HepG2 (cell line): ENCODE measurements at regions not wholly inside any gene's neighbourhood (a gene's known extent, or its start where the extent isn't known, plus 50 kb on each side); places are given as distances from the start of the nearest gene placed in this dataset.

Source experiments
- CBX2 ChIP-seq, 2 experiments: fragments of 200-600 bp in 1 of 2; sonication (generic); formaldehyde crosslinking in 1 of 2; IDR thresholded peaks; 2 replicates each; pipeline versions ENCODE4 v1.7.0 to v1.8.1; 2018 to 2022; ENCODE audit warnings: low read depth in 2 of 2, low read length in 1 of 2, mild to moderate bottlenecking in 1 of 2, missing genetic modification reagents in 1 of 2
- CTCF ChIP-seq: sonication (generic); formaldehyde crosslinking; IDR thresholded peaks from 2 replicates; pipeline ENCODE4 v1.5.0; 2020; ENCODE audit warnings: mild to moderate bottlenecking, missing genetic modification reagents, moderate library complexity
- DZIP1 ChIP-seq: sonication (generic); formaldehyde crosslinking; IDR thresholded peaks from 2 replicates; pipeline ENCODE4 v1.5.0; 2020; ENCODE audit warnings: mild to moderate bottlenecking, missing genetic modification reagents
- FOXM1 ChIP-seq: sonication (generic); formaldehyde crosslinking; IDR thresholded peaks from 2 replicates; pipeline ENCODE4 v1.5.0; 2020; ENCODE audit warnings: missing genetic modification reagents
- GPN1 ChIP-seq: sonication (generic); formaldehyde crosslinking; IDR thresholded peaks from 2 replicates; pipeline ENCODE4 v1.5.1; 2020; ENCODE audit warnings: missing genetic modification reagents, borderline replicate concordance
- NFRKB ChIP-seq: fragments of 450-650 bp; IDR thresholded peaks from 2 replicates; pipeline ENCODE4 v1.6.1; 2017
- UBTF ChIP-seq: sonication (generic); formaldehyde crosslinking; IDR thresholded peaks from 2 replicates; pipeline ENCODE4 v1.4.0; 2020; ENCODE audit warnings: mild to moderate bottlenecking, missing genetic modification reagents
- ZFP36L1 ChIP-seq: sonication (generic); formaldehyde crosslinking; IDR thresholded peaks from 2 replicates; pipeline ENCODE4 v1.8.0; 2022; ENCODE audit warnings: mild to moderate bottlenecking, missing genetic modification reagents, moderate library complexity
- ZNF816 ChIP-seq: sonication (generic); formaldehyde crosslinking; IDR thresholded peaks from 2 replicates; pipeline ENCODE4 v1.8.0; 2022; ENCODE audit warnings: missing genetic modification reagents, mild to moderate bottlenecking, borderline replicate concordance
- TF ChIP-seq, protein P1 (sequence below): sonication (generic); formaldehyde crosslinking; IDR thresholded peaks from 2 replicates; pipeline ENCODE4 v1.4.0; 2020; ENCODE audit warnings: missing genetic modification reagents
- TF ChIP-seq, protein P2 (sequence below): sonication (generic); formaldehyde crosslinking; IDR thresholded peaks from 2 replicates; pipeline ENCODE4 v1.4.0; 2020; ENCODE audit warnings: mild to moderate bottlenecking, missing genetic modification reagents, borderline replicate concordance
- TF ChIP-seq, protein P3 (sequence below): sonication (generic); formaldehyde crosslinking; conservative IDR thresholded peaks from 2 replicates; pipeline ENCODE4 v1.4.0; 2020; ENCODE audit warnings: missing genetic modification reagents

- TF ChIP-seq DZIP1 (no peak), ZFP36L1 (no peak), FOXM1 (no peak), GPN1 (CRISPR knock-in tag) (no peak), CTCF (CRISPR knock-in tag) (no peak), ZNF816 (CRISPR knock-in tag) (no peak), CBX2 (IDR thresholded peaks at IDR 0.05; ENCODE audit: low read depth, low read length) (no peak), CBX2 (CRISPR knock-in tag; IDR thresholded peaks at IDR 0.05; ENCODE audit: low read depth) (no peak), NFRKB (no peak), UBTF (no peak)
- TF ChIP-seq, protein P1, sequence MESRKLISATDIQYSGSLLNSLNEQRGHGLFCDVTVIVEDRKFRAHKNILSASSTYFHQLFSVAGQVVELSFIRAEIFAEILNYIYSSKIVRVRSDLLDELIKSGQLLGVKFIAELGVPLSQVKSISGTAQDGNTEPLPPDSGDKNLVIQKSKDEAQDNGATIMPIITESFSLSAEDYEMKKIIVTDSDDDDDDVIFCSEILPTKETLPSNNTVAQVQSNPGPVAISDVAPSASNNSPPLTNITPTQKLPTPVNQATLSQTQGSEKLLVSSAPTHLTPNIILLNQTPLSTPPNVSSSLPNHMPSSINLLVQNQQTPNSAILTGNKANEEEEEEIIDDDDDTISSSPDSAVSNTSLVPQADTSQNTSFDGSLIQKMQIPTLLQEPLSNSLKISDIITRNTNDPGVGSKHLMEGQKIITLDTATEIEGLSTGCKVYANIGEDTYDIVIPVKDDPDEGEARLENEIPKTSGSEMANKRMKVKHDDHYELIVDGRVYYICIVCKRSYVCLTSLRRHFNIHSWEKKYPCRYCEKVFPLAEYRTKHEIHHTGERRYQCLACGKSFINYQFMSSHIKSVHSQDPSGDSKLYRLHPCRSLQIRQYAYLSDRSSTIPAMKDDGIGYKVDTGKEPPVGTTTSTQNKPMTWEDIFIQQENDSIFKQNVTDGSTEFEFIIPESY (CRISPR knock-in tag), result no peak
- TF ChIP-seq, protein P2, sequence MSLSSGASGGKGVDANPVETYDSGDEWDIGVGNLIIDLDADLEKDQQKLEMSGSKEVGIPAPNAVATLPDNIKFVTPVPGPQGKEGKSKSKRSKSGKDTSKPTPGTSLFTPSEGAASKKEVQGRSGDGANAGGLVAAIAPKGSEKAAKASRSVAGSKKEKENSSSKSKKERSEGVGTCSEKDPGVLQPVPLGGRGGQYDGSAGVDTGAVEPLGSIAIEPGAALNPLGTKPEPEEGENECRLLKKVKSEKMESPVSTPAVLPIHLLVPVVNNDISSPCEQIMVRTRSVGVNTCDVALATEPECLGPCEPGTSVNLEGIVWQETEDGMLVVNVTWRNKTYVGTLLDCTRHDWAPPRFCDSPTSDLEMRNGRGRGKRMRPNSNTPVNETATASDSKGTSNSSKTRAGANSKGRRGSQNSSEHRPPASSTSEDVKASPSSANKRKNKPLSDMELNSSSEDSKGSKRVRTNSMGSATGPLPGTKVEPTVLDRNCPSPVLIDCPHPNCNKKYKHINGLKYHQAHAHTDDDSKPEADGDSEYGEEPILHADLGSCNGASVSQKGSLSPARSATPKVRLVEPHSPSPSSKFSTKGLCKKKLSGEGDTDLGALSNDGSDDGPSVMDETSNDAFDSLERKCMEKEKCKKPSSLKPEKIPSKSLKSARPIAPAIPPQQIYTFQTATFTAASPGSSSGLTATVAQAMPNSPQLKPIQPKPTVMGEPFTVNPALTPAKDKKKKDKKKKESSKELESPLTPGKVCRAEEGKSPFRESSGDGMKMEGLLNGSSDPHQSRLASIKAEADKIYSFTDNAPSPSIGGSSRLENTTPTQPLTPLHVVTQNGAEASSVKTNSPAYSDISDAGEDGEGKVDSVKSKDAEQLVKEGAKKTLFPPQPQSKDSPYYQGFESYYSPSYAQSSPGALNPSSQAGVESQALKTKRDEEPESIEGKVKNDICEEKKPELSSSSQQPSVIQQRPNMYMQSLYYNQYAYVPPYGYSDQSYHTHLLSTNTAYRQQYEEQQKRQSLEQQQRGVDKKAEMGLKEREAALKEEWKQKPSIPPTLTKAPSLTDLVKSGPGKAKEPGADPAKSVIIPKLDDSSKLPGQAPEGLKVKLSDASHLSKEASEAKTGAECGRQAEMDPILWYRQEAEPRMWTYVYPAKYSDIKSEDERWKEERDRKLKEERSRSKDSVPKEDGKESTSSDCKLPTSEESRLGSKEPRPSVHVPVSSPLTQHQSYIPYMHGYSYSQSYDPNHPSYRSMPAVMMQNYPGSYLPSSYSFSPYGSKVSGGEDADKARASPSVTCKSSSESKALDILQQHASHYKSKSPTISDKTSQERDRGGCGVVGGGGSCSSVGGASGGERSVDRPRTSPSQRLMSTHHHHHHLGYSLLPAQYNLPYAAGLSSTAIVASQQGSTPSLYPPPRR, result no peak
- TF ChIP-seq, protein P3, sequence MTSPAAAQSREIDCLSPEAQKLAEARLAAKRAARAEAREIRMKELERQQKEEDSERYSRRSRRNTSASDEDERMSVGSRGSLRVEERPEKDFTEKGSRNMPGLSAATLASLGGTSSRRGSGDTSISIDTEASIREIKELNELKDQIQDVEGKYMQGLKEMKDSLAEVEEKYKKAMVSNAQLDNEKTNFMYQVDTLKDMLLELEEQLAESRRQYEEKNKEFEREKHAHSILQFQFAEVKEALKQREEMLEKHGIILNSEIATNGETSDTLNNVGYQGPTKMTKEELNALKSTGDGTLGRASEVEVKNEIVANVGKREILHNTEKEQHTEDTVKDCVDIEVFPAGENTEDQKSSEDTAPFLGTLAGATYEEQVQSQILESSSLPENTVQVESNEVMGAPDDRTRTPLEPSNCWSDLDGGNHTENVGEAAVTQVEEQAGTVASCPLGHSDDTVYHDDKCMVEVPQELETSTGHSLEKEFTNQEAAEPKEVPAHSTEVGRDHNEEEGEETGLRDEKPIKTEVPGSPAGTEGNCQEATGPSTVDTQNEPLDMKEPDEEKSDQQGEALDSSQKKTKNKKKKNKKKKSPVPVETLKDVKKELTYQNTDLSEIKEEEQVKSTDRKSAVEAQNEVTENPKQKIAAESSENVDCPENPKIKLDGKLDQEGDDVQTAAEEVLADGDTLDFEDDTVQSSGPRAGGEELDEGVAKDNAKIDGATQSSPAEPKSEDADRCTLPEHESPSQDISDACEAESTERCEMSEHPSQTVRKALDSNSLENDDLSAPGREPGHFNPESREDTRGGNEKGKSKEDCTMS, result no peak
Measured at GRCh38 chr13:103236213-103236612, 170.0 kb upstream of the SLC10A2 start.
